HepG2 (cell line): ENCODE measurements at regions not wholly inside any gene's neighbourhood (a gene's known extent, or its start where the extent isn't known, plus 50 kb on each side); places are given as distances from the start of the nearest gene placed in this dataset.

ENCODE experiments used
- ATAC-seq: fragments of 200-7000 bp; cut with Tn5 transposase; 3 replicates; pipeline ENCODE4 v1.9.1; 2020; ENCODE audit warnings: mild to moderate bottlenecking, moderate library complexity
- BruUV-seq: library from RNA; stranded (reverse); fragments of 400-500 nt; replicated peaks from 2 replicates; lab custom pipeline; 2021; lab: Mats Ljungman, UMichigan
- CTCF ChIA-PET: fragments of 300-600 bp; formaldehyde crosslinking; extraction: SDS; loops from one replicate; lab custom pipeline; 2021; ENCODE audit warnings: low total read pairs, inconsistent platforms, low intra/inter-chr PET ratio; lab: Yijun Ruan, JAX
- POLR2A ChIA-PET: fragments of 350-600 bp; sonication (Branson Sonifier 250); formaldehyde crosslinking; loops from one replicate; lab custom pipeline; 2020; ENCODE audit warnings: antibody characterized with exemption, inconsistent platforms; lab: Yijun Ruan, JAX
- DNase-seq: peaks from one replicate; pipeline ENCODE4 v3.0.0-alpha.2; 2015; ENCODE audit warnings: low spot score
- FAIRE-seq: peaks from 3 replicates; lab custom pipeline; 2011; peaks lifted over from hg19 to GRCh38; lab: Jason Lieb, UNC
- H2AFZ ChIP-seq: one replicate; pipeline ENCODE4 v1.6.1; 2011; ENCODE audit warnings: low read length, inconsistent platforms
- H3K27ac ChIP-seq: fragments of 300-600 bp; 3 replicates; pipeline ENCODE4 v1.8.0; 2011; ENCODE audit warnings: mixed run types, mild to moderate bottlenecking, mixed read lengths, low read length, inconsistent platforms; ENCODE audit not compliant: insufficient read depth; ENCODE audit errors: extremely low read length
- H3K27me3 ChIP-seq, 2 experiments: fragments of 200-600 bp in 1 of 2; 2 replicates in 1 of 2; 3 replicates in 1 of 2; pipeline versions ENCODE4 v1.6.0 to v1.8.0; 2011; ENCODE audit warnings: low read length in 2 of 2, mild to moderate bottlenecking in 2 of 2, moderate library complexity in 2 of 2, inconsistent platforms in 1 of 2; ENCODE audit not compliant: insufficient read depth in 2 of 2, control insufficient read depth in 1 of 2
- H3K36me3 ChIP-seq, 2 experiments: fragments of 200-600 bp in 1 of 2; replicated peaks in 1 of 2; 2 replicates in 1 of 2; 3 replicates in 1 of 2; pipeline versions ENCODE4 v1.5.1 to v1.8.0; 2011; ENCODE audit warnings: low read length in 2 of 2, inconsistent platforms in 1 of 2; ENCODE audit not compliant: insufficient read depth in 2 of 2, control insufficient read depth in 1 of 2
- H3K4me1 ChIP-seq: 2 replicates; pipeline ENCODE4 v1.5.1; 2012; ENCODE audit warnings: low read length, inconsistent platforms; ENCODE audit not compliant: insufficient read depth
- H3K4me2 ChIP-seq: 2 replicates; pipeline ENCODE4 v1.6.0; 2011; ENCODE audit warnings: low read depth, low read length, inconsistent platforms
- H3K4me3 ChIP-seq, 3 experiments: fragments of 200-600 bp in 1 of 3; sonication (generic), shearing (Covaris generic) in 1 of 3; replicated peaks in 1 of 3; 2 replicates each; pipeline ENCODE4 v1.5.1; 2011 to 2016; ENCODE audit warnings: low read length in 3 of 3, inconsistent platforms in 2 of 3, low read depth in 2 of 3, mild to moderate bottlenecking in 2 of 3, control low read depth in 1 of 3, mixed read lengths in 1 of 3; ENCODE audit not compliant: insufficient read depth in 1 of 3
- H3K79me2 ChIP-seq: one replicate; pipeline ENCODE4 v1.6.1; 2011; ENCODE audit warnings: low read length, inconsistent platforms; ENCODE audit not compliant: insufficient read depth
- H3K9ac ChIP-seq: 2 replicates; pipeline ENCODE4 v1.6.0; 2011; ENCODE audit warnings: mild to moderate bottlenecking, low read depth, low read length, inconsistent platforms; ENCODE audit not compliant: insufficient read depth
- H3K9me3 ChIP-seq: 2 replicates; pipeline ENCODE4 v1.5.1; 2012; ENCODE audit warnings: mild to moderate bottlenecking, low read length
- H4K20me1 ChIP-seq: 2 replicates; pipeline ENCODE4 v1.6.0; 2011; ENCODE audit warnings: inconsistent platforms, mild to moderate bottlenecking, low read length, moderate library complexity; ENCODE audit not compliant: insufficient read depth
- BHLHE40 ChIP-seq: IDR thresholded peaks from 2 replicates; pipeline ENCODE4 v1.6.1; 2011; ENCODE audit warnings: low read length, improper control_type of control experiment
- ETS1 ChIP-seq: sonication (generic); formaldehyde crosslinking; IDR thresholded peaks from 2 replicates; pipeline ENCODE4 v1.4.0; 2020; ENCODE audit warnings: missing genetic modification reagents
- HOXA5 ChIP-seq: sonication (generic); formaldehyde crosslinking; IDR thresholded peaks from 2 replicates; pipeline ENCODE4 v1.4.0; 2020; ENCODE audit warnings: missing genetic modification reagents
- KDM4B ChIP-seq: sonication (generic); formaldehyde crosslinking; IDR thresholded peaks from 2 replicates; pipeline ENCODE4 v1.4.0; 2020; ENCODE audit warnings: missing genetic modification reagents
- MAFG ChIP-seq: sonication (generic); formaldehyde crosslinking; IDR thresholded peaks from 2 replicates; pipeline ENCODE4 v1.5.1; 2020; ENCODE audit warnings: mild to moderate bottlenecking, missing genetic modification reagents
- NFYC ChIP-seq: IDR thresholded peaks from 2 replicates; pipeline ENCODE4 v1.6.1; 2016; ENCODE audit warnings: missing genetic modification reagents, missing compliant biosample characterization
- NRL ChIP-seq: sonication (generic); formaldehyde crosslinking; IDR thresholded peaks from 2 replicates; pipeline ENCODE4 v1.5.0; 2020; ENCODE audit warnings: missing genetic modification reagents, mild to moderate bottlenecking, moderate library complexity, borderline replicate concordance
- RFX1 ChIP-seq: fragments of 450-650 bp; IDR thresholded peaks from 2 replicates; pipeline ENCODE4 v1.6.1; 2017
- SMC3 ChIP-seq: IDR thresholded peaks from 2 replicates; pipeline ENCODE4 v1.6.1; 2011; ENCODE audit warnings: low read length, improper control_type of control experiment
- ZBTB40 ChIP-seq, 2 experiments: fragments of 450-650 bp in 1 of 2; sonication (generic) in 1 of 2; formaldehyde crosslinking in 1 of 2; IDR thresholded peaks; 2 replicates each; pipeline versions ENCODE4 v1.6.1 to v1.8.0; 2016 to 2022; ENCODE audit warnings: antibody characterized with exemption in 1 of 2, mild to moderate bottlenecking in 1 of 2, missing genetic modification reagents in 1 of 2
- ZMYM4 ChIP-seq: sonication (generic); formaldehyde crosslinking; IDR thresholded peaks from 2 replicates; pipeline ENCODE4 v1.8.1; 2023; ENCODE audit warnings: mild to moderate bottlenecking, missing genetic modification reagents
- ZNF280B ChIP-seq: sonication (generic); formaldehyde crosslinking; IDR thresholded peaks from 2 replicates; pipeline ENCODE4 v1.5.0; 2020; ENCODE audit warnings: missing genetic modification reagents, mild to moderate bottlenecking, borderline replicate concordance
- ZNF460 ChIP-seq: sonication (generic); formaldehyde crosslinking; IDR thresholded peaks from 2 replicates; pipeline ENCODE4 v1.5.1; 2020; ENCODE audit warnings: missing genetic modification reagents, mild to moderate bottlenecking, borderline replicate concordance
- ZNF746 ChIP-seq: sonication (generic); formaldehyde crosslinking; IDR thresholded peaks from 2 replicates; pipeline ENCODE4 v1.8.0; 2022; ENCODE audit warnings: mild to moderate bottlenecking, missing genetic modification reagents
- WGBS: methylation state at CpG from one replicate; pipeline ENCODE4 v1.1.6; 2017; ENCODE audit warnings: low lambda C conversion rate; 5-methylcytosine and 5-hydroxymethylcytosine counted together
- in situ Hi-C: cut with HindIII; loops from 2 replicates; pipeline ENCODE4 v1.10.0; 2017; ENCODE audit warnings: low pct_unique_long_range_greater_than_20kb; ENCODE audit not compliant: extremely low pct_ligation_motif_present
- intact Hi-C: fragments of 100-400 bp; cut with micrococcal nuclease; formaldehyde crosslinking; loops from one replicate; pipeline ENCODE4 v1.10.0; 2022; ENCODE audit not compliant: unreplicated experiment

- TF ChIP-seq NFYC (CRISPR knock-in tag): no peak
- TF ChIP-seq ZMYM4: no peak
- TF ChIP-seq, all 625 proteins: peak for 0
These were observed 123.7 kb upstream of the NCK2 start (continued) for GRCh38 chr2:105621038-105621437.

GRCh38 chr2:105618351-105618659 is 126.4 kb upstream of the NCK2 start:
- Histone ChIP-seq H3K36me3 (no peaks in the 10 kb centered on the region), H4K20me1 (no peaks in the 10 kb centered on the region), H3K4me3 (no peak overlapping the region), H3K4me2 (no peak overlapping the region), H3K27ac (no peak overlapping the region), H3K79me2 (no peaks in the 10 kb centered on the region), H3K4me1 (peaks cover 12% of the 10 kb centered on the region), H2AFZ (no peak overlapping the region), H3K9ac (no peak overlapping the region), H3K9me3 (no peaks in the 10 kb centered on the region), H3K27me3 (peaks cover 0 to 37% of the 10 kb centered on the region in 2 experiments; a peak in 2 of 5 replicates)
- WGBS: 36% methylated on average over 4 of the region's 4 CpGs
- no TSS peak for BruUV-seq
- ChIA-PET POLR2A (no interaction called here), CTCF (no interaction called here)
- ATAC-seq: no peak
- no peak for FAIRE-seq
- TF ChIP-seq MAFG (CRISPR knock-in tag): no peak
- TF ChIP-seq RFX1: no peak
- no peak for TF ChIP-seq BHLHE40
- no peak for TF ChIP-seq KDM4B (CRISPR knock-in tag)
- TF ChIP-seq ZNF280B (CRISPR knock-in tag): no peak
- no peak for TF ChIP-seq ZNF460 (CRISPR knock-in tag)
- no peak for TF ChIP-seq SMC3
- no peak for TF ChIP-seq HOXA5
- TF ChIP-seq ETS1: no peak
- no peak for TF ChIP-seq ZBTB40 (IDR thresholded peaks at IDR 0.05)
- TF ChIP-seq ZBTB40 (CRISPR knock-in tag; IDR thresholded peaks at IDR 0.05): no peak
- TF ChIP-seq NRL: no peak
- TF ChIP-seq ZNF746 (CRISPR knock-in tag): no peak
- in situ Hi-C loops (no loop called here), intact Hi-C loops (no loop called here)
- DNase-seq: no peak
